ENCODE measurements at regions not wholly inside any gene's neighbourhood (a gene's known extent, or its start where the extent isn't known, plus 50 kb on each side); places are given as distances from the start of the nearest gene placed in this dataset. TPM values are rescaled to one million over a fixed set of nuclear protein-coding genes. Genes with fewer than 3 reads are reported as not detected.

DNA sequence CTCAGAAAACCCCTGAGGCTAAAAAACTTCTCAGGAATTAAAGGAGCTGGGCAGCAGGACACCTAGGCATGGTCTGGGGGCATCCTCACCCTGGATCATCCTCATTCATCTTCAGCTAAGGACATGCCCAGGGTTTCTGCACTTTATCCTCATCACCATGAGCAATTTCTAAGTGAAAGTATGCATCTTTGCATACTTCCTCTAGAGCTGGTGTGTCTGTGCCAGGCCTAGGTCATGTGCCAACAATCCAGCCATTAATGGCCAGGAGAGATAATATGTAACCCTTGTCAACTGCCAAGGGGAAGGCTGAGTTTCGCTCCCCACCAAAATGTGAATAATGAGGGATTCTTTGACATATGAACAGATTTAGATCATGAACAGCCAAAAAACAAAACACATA, 160.5 kb downstream of the KITLG start:
- WGBS = 71% methylated on average over 1 of the region's 1 CpG
- H3K4me3 ChIP-seq (ENCODE audit: low read depth, low read length) = no peak overlapping the region
- H3K27ac ChIP-seq (ENCODE audit: low read depth) = no peak overlapping the region
- H3K4me1 ChIP-seq (ENCODE audit: insufficient read depth) = no peaks in the 10 kb centered on the region
- no peak for DNase-seq (ENCODE audit: extremely low spot score)
- H3K36me3 ChIP-seq (ENCODE audit: insufficient read depth) = no peaks in the 10 kb centered on the region

DNA sequence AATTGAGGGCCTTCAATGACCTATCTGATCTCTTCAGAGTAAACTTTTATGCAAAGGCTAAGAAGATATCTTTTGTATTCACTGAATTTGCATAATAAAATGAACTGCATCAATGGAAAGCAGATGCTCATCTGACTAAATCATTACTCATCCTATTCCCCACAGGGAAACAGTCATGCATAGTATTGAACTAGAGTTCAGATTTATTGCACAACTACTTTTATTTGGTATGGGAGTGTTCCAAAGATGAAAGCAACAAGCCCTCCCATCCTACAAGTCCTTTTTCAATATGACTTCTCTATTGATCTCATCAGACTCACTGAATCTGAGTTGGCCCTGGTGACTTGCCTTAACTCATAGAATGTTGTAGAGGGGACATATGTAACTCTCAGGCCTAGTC, 159.8 kb downstream of the KITLG start:
- no peaks in the 10 kb centered on the region for H3K4me1 ChIP-seq (ENCODE audit: insufficient read depth)
- no peak overlapping the region for H3K27ac ChIP-seq (ENCODE audit: low read depth)
- no peaks in the 10 kb centered on the region for H3K36me3 ChIP-seq (ENCODE audit: insufficient read depth)
- H3K4me3 ChIP-seq (ENCODE audit: low read depth, low read length) = no peak overlapping the region
- no peak for DNase-seq (ENCODE audit: extremely low spot score)

DNA sequence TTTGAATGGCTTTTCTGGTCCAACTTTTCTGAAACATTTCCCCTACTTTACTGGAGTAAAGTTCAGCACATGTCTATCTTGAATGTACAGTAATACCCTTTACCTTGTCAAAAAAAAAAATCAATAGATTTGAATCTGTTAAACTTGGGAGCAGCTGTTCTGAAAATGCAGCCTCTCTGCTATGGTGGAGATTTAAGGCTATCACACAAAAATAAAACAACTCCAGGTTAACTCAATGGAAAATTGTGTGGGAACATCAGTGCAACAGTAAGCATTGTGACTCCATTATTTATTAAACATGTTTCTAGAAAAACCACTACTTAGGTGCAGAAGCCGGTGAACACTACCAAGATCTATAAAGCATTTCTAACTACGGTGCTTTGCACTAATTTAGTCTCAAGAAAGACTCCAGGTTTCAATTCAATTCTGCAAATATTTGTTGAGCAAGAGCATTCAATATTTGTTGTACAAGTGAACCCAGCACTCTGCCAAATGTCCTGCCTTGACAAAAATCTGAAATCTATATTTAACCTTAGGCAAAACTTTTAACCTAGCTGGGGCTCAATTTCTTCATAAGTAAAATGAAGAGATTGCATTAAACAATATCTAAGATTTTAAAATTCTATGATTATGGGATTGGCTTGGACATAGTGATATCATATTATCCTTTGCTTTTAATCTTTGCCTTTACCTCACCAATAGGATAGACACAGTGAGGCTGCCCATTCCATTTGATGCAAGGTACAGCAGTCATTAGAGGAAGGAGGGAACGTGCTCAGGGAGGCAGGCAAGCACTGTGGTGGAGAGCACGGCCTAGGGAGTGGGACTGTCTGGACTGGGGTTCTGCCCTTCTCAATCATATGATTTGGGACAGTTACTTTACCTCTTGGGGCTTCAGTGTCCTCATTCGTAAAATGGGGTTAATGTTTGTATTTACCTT, 155.2 kb downstream of the KITLG start:
- Histone ChIP-seq H3K36me3 (ENCODE audit: insufficient read depth) (no peaks in the 10 kb centered on the region), H3K4me1 (ENCODE audit: insufficient read depth) (no peaks in the 10 kb centered on the region), H3K27ac (ENCODE audit: low read depth) (no peak overlapping the region), H3K4me3 (ENCODE audit: low read depth, low read length) (no peak overlapping the region)
- no peak for DNase-seq (ENCODE audit: extremely low spot score)
- 94% methylated on average over 5 of the region's 5 CpGs for WGBS

DNA sequence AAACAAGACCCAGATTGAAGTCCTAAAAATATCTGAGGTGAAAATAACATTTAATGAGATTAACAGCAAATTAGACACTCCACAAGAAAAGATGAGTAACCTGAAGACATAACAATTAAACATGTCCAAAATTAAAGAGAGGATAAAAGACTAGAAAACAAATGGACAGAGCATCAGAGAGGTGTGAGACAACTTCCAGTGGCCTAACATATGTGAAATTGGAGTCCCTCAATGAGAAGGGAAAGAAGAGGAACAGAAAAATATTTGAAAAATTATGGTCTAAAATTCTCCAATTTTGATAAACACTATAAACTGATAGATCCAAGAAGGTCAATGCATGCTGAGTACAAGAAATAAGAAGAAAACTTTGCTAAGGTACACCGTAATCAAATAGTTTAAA, 151.9 kb downstream of the KITLG start:
- H3K4me1 ChIP-seq (ENCODE audit: insufficient read depth) = no peaks in the 10 kb centered on the region
- H3K36me3 ChIP-seq (ENCODE audit: insufficient read depth) = no peaks in the 10 kb centered on the region
- H3K4me3 ChIP-seq (ENCODE audit: low read depth, low read length) = no peak overlapping the region
- H3K27ac ChIP-seq (ENCODE audit: low read depth) = no peak overlapping the region
- 97% methylated on average over 1 of the region's 1 CpG for WGBS
- DNase-seq (ENCODE audit: extremely low spot score) = no peak

DNA sequence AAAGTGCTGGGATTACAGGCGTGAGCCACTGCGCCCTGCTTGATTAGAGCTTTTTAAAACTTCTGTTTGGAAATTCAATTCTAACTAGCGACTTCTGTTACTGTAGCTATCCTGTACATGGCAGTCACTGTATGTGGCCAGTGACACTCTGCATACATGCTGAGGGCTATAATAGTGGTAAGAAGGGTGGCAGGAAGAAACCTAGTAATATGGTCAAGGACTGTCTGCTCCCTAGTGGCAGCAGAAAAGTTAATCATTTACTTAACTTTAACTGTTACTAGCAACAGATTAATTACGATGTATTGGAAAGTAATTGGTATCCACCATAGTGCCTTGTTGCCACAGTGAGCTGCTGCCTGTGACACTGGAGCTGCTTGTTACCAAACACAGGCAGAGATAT, 149.0 kb downstream of the KITLG start:
- no peak for DNase-seq (ENCODE audit: extremely low spot score)
- H3K4me3 ChIP-seq (ENCODE audit: low read depth, low read length) = no peak overlapping the region
- H3K27ac ChIP-seq (ENCODE audit: low read depth) = no peak overlapping the region
- H3K36me3 ChIP-seq (ENCODE audit: insufficient read depth) = no peaks in the 10 kb centered on the region
- WGBS = 96% methylated on average over 4 of the region's 4 CpGs
- H3K4me1 ChIP-seq (ENCODE audit: insufficient read depth) = no peaks in the 10 kb centered on the region

DNA sequence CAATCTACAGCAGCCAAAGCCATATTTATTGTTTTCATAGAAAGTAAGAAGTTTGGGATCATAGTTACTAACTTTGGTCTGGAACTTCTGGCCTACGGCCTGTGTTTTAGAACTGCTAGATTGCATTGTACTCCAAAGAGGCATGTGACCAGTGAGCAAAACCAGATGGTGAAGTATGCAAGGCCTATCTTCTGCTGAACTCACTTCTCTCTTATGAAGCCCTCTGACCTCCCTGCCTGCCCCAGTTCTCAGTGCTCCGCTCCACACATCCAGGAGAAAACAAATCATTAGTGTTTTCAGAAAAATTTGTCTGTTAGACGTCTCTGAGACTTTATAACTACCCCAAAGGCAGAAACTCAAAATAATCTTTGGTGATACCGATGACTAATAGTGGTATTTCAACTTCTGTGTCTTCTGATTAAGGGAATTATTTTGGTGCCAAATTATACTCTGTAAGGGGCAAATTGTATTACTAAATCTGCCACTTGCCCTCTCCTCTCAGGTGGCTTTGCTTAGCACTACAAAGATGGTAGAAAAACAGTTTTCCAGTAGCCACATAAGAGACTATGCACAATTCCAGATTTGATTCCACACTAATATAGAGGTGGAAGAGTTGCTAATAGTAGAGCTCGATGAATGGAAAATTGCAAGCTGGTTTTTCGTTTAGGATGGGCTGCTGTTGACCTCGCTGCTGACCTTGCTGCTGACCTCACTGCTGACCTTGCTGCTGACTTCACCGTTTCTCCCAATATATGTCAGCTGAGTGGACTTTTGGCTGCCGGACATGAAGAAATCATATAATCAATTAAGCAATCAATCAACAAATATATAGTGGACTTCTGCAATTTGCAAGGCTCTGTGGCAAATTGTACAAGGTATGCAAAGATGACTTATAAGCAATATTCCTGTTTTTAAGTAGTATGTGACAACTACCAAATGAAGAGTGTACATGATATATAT, 147.5 kb downstream of the KITLG start:
- Histone ChIP-seq H3K27ac (ENCODE audit: low read depth) (peak overlapping the region; percentile 46), H3K4me1 (ENCODE audit: insufficient read depth) (no peaks in the 10 kb centered on the region), H3K4me3 (ENCODE audit: low read depth, low read length) (no peak overlapping the region), H3K36me3 (ENCODE audit: insufficient read depth) (no peaks in the 10 kb centered on the region)
- WGBS = 72% methylated on average over 9 of the region's 9 CpGs
- DNase-seq (ENCODE audit: extremely low spot score) = no peak

DNA sequence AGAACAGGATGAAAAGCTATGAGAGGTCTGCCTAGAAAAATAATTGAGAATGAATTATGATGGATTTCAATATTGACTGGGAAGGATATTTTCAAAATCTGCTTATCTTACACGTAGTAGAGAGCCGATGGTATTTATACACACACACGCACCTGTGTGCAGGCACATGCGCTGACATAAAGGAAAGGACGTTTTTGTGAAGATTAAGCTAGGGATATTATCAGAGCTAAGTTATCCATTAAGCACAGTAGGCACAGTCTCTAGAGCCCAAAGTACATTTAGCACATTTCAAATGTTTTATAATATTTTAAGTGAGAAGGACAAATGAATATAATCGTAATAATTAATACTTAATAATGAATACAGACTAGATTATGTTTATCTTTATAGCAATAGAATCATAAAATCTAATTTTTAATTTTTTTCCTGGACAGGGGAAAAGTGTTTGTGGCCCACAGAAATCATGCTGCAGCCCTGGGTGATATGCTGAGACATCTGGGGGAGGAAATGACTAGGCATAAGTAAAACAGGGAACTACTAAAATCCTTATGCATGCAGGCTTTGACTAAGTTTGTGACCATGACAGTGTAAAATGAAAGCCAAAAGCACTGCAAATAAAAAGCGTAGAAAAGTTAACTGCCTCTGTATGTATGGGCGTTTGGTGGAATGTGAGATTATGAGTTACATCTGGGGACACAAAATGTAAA, 146.1 kb downstream of the KITLG start:
- no peak for DNase-seq (ENCODE audit: extremely low spot score)
- 82% methylated on average over 8 of the region's 8 CpGs for WGBS
- no peaks in the 10 kb centered on the region for H3K4me1 ChIP-seq (ENCODE audit: insufficient read depth)
- H3K27ac ChIP-seq (ENCODE audit: low read depth) = no peak overlapping the region
- H3K4me3 ChIP-seq (ENCODE audit: low read depth, low read length) = no peak overlapping the region
- H3K36me3 ChIP-seq (ENCODE audit: insufficient read depth) = no peaks in the 10 kb centered on the region

DNA sequence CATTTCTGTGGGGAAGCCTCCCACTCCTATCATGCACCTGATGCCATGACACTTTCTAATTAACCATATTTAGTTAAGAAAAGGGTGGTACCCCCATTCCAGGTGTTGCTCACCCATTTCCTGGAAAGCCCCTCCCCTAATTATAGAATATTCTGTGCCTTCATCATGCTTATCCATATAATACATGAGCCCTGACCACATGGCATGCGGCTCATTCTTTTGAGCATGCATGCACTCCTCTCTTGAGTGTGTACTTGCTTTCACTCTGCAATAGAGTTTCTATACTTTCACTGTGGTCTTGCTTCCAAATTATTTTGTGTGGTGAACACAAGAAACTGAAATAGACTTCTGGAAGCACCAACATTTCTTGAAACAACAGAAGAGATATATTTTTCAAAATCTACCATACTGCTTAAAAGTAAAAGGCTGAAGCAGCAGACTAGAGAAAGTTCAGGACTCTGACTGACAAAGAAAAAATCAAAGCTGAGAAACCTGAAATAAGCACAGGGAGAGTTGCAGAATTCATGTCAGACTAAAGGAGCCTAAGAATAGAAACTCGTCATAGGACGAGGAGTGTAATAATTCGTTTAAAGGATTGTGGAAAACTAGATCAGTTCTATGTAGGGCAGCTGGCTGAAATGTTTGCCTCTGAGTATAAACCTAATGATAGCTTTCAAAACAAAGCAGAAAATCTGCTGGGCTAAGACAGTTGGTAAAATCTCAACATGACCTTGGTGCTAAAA, 144.8 kb downstream of the KITLG start:
- DNase-seq (ENCODE audit: extremely low spot score) = no peak
- Histone ChIP-seq H3K27ac (ENCODE audit: low read depth) (no peak overlapping the region), H3K36me3 (ENCODE audit: insufficient read depth) (no peaks in the 10 kb centered on the region), H3K4me1 (ENCODE audit: insufficient read depth) (no peaks in the 10 kb centered on the region), H3K4me3 (ENCODE audit: low read depth, low read length) (no peak overlapping the region)
- 38% methylated on average over 4 of the region's 4 CpGs for WGBS

DNA sequence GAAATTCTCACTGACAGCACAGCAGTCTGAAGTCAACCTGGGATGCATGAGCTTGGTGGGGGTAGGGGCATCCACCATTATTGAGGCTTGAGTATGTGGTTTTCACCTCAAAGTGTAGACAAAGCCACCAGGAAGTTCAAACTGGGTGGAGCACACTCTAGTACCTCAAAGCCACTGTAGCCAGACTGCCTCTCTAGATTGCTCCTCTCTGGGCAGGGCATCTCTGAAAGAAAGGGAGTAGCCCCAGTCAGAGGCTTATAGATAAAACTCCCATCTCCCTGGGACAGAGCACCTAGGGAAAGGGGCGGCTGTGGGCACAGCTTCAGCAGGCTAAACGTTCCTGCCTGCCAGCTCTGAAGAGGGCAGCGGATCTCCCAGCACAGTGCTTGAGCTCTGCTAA, 143.0 kb downstream of the KITLG start:
- H3K36me3 ChIP-seq (ENCODE audit: insufficient read depth) = no peaks in the 10 kb centered on the region

More for the DNA sequence above, 143.0 kb downstream of the KITLG start:
- no peak overlapping the region for H3K27ac ChIP-seq (ENCODE audit: low read depth)
- WGBS = 96% methylated on average over 3 of the region's 3 CpGs
- no peak overlapping the region for H3K4me3 ChIP-seq (ENCODE audit: low read depth, low read length)
- no peak for DNase-seq (ENCODE audit: extremely low spot score)
- H3K4me1 ChIP-seq (ENCODE audit: insufficient read depth) = no peaks in the 10 kb centered on the region

Small RNA genes in the stretch of these regions (small RNA-seq; reads per million reads assigned to genes)
- gene RF00019 = not detected
